HCT116 (cell line): ENCODE measurements at regions not wholly inside any gene's neighbourhood (a gene's known extent, or its start where the extent isn't known, plus 50 kb on each side); places are given as distances from the start of the nearest gene placed in this dataset.

Source experiments
- ATAC-seq: fragments of 200-7000 bp; cut with Tn5 transposase; 2 replicates; pipeline ENCODE4 v1.9.1; 2020; ENCODE audit warnings: mild to moderate bottlenecking, moderate library complexity
- BruUV-seq: library from RNA; stranded (reverse); fragments of 400-500 nt; replicated peaks from 2 replicates; lab custom pipeline; 2021; lab: Mats Ljungman, UMichigan
- CTCF ChIA-PET: fragments of 300-600 bp; sonication (Branson Sonifier 250); formaldehyde crosslinking; loops from one replicate; lab custom pipeline; 2021; ENCODE audit warnings: antibody characterized with exemption; lab: Charles Lee
- POLR2A ChIA-PET: fragments of 300-600, 350-600 bp; sonication (Branson Sonifier 250); formaldehyde crosslinking; loops from one replicate; lab custom pipeline; 2021; ENCODE audit warnings: antibody characterized with exemption; lab: Charles Lee
- RAD21 ChIA-PET, 2 experiments: fragments of 300-600 bp; sonication (Branson Sonifier 250); formaldehyde crosslinking; loops; one replicate each; lab custom pipeline; 2023; ENCODE audit warnings: low total read pairs in 2 of 2; ENCODE audit not compliant: uncharacterized antibody in 2 of 2, unreplicated experiment in 2 of 2, low non-redundant PET in 1 of 2; lab: Charles Lee
- DNase-seq: peaks from one replicate; pipeline ENCODE4 v3.0.0-alpha.2; 2010; ENCODE audit warnings: low read depth, low spot score
- H2AFZ ChIP-seq: fragments of 200-600 bp; shearing (Covaris generic), sonication (generic); 2 replicates; pipeline ENCODE4 v1.6.1; 2017; ENCODE audit warnings: low read depth, mixed run types, mixed read lengths, antibody characterized with exemption, low read length; ENCODE audit not compliant: poor library complexity, severe bottlenecking
- H3K27ac ChIP-seq: 2 replicates; pipeline ENCODE4 v1.5.1; 2012; ENCODE audit warnings: low read depth, low read length
- H3K27me3 ChIP-seq: fragments of 200-600 bp; sonication (generic); 2 replicates; pipeline ENCODE4 v1.6.1; 2016; ENCODE audit warnings: mixed run types, low read length, mixed read lengths; ENCODE audit not compliant: insufficient read depth
- H3K36me3 ChIP-seq, 2 experiments: fragments of 200-500 bp in 1 of 2; fragments of 200-600 bp in 1 of 2; sonication (Bioruptor generic) in 1 of 2; sonication (generic) in 1 of 2; 2 replicates each; pipeline versions ENCODE4 v1.5.1 to v1.6.1; 2014 to 2016; ENCODE audit warnings: low read length in 2 of 2, inconsistent platforms in 1 of 2, mixed read lengths in 1 of 2, mixed run types in 1 of 2; ENCODE audit not compliant: insufficient read depth in 2 of 2, control insufficient read depth in 1 of 2
- H3K4me1 ChIP-seq, 2 experiments: fragments of 200-600 bp in 1 of 2; sonication (generic) in 1 of 2; 2 replicates each; pipeline versions ENCODE4 v1.5.1 to v1.6.1; 2012 to 2017; ENCODE audit warnings: low read length in 2 of 2, inconsistent platforms in 1 of 2, mild to moderate bottlenecking in 1 of 2, mixed read lengths in 1 of 2, mixed run types in 1 of 2, moderate library complexity in 1 of 2; ENCODE audit not compliant: insufficient read depth in 2 of 2, control insufficient read depth in 1 of 2
- H3K4me2 ChIP-seq: fragments of 200-600 bp; sonication (generic); 2 replicates; pipeline ENCODE4 v1.6.1; 2017; ENCODE audit warnings: mixed run types, low read length, mixed read lengths
- H3K4me3 ChIP-seq, 2 experiments: fragments of 200-600 bp in 1 of 2; sonication (generic) in 1 of 2; replicated peaks in 1 of 2; 2 replicates each; pipeline ENCODE4 v1.5.1; 2011 to 2016; ENCODE audit warnings: low read length in 2 of 2, control low read depth in 1 of 2, low read depth in 1 of 2, mild to moderate bottlenecking in 1 of 2, mixed read lengths in 1 of 2, mixed run types in 1 of 2
- H3K79me2 ChIP-seq: fragments of 200-600 bp; sonication (generic); 2 replicates; pipeline ENCODE4 v1.6.1; 2017; ENCODE audit warnings: mild to moderate bottlenecking, mixed run types, low read length, moderate library complexity, mixed read lengths; ENCODE audit not compliant: insufficient read depth
- H3K9ac ChIP-seq: fragments of 200-600 bp; sonication (generic); 2 replicates; pipeline ENCODE4 v1.6.1; 2016; ENCODE audit warnings: low read length, mixed read lengths
- H3K9me2 ChIP-seq: fragments of 200-600 bp; sonication (generic), shearing (Covaris generic); 2 replicates; pipeline ENCODE4 v1.6.1; 2017; ENCODE audit warnings: mixed run types, mild to moderate bottlenecking, moderate library complexity; ENCODE audit not compliant: insufficient read depth
- H3K9me3 ChIP-seq, 2 experiments: fragments of 200-500 bp in 1 of 2; fragments of 200-600 bp in 1 of 2; sonication (Bioruptor generic) in 1 of 2; sonication (generic) in 1 of 2; 2 replicates each; pipeline ENCODE4 v1.6.1; 2014 to 2017; ENCODE audit warnings: low read length in 2 of 2, mixed read lengths in 2 of 2, inconsistent platforms in 1 of 2, low read depth in 1 of 2, mild to moderate bottlenecking in 1 of 2, mixed run types in 1 of 2, moderate library complexity in 1 of 2; ENCODE audit not compliant: control insufficient read depth in 1 of 2, insufficient read depth in 1 of 2
- H4K20me1 ChIP-seq: fragments of 200-600 bp; sonication (generic), shearing (Covaris generic); 2 replicates; pipeline ENCODE4 v1.6.1; 2017; ENCODE audit warnings: mixed run types, mild to moderate bottlenecking, moderate library complexity; ENCODE audit not compliant: insufficient read depth
- ATF3 ChIP-seq: IDR thresholded peaks from 2 replicates; pipeline ENCODE4 v1.6.1; 2012
- EZH2 ChIP-seq: fragments of 200-600 bp; sonication (generic); IDR thresholded peaks from 2 replicates; pipeline ENCODE4 v1.6.1; 2017; ENCODE audit warnings: antibody characterized with exemption, mixed run types
- EZH2phosphoT487 ChIP-seq: fragments of 200-600 bp; IDR thresholded peaks from 2 replicates; pipeline ENCODE4 v1.6.1; 2018; ENCODE audit warnings: antibody characterized with exemption, borderline replicate concordance
- FOSL1 ChIP-seq: IDR thresholded peaks from 2 replicates; pipeline ENCODE4 v1.6.1; 2012; ENCODE audit warnings: low read depth
- RAD21 ChIP-seq: IDR thresholded peaks from 2 replicates; pipeline ENCODE4 v1.6.1; 2012; ENCODE audit warnings: low read depth, mild to moderate bottlenecking
- REST ChIP-seq: IDR thresholded peaks from 2 replicates; pipeline ENCODE4 v1.6.1; 2012; ENCODE audit warnings: low read depth
- SIN3A ChIP-seq: IDR thresholded peaks from 2 replicates; pipeline ENCODE4 v1.6.1; 2012; ENCODE audit warnings: low read depth
- YY1 ChIP-seq: IDR thresholded peaks from 2 replicates; pipeline ENCODE4 v1.6.1; 2011; ENCODE audit warnings: low read length, low read depth, moderate library complexity, mild to moderate bottlenecking; ENCODE audit not compliant: insufficient replicate concordance; ENCODE audit errors: extremely low read depth
- intact Hi-C: fragments of 100-400 bp; cut with micrococcal nuclease; formaldehyde crosslinking; loops from 2 replicates; pipeline ENCODE4 v1.10.0; 2022
- TF ChIP-seq, protein P1 (sequence below), 3 experiments: fragments of 200-600 bp in 1 of 3; sonication (generic) in 1 of 3; IDR thresholded peaks in 2 of 3; conservative IDR thresholded peaks in 1 of 3; 2 replicates each; pipeline ENCODE4 v1.5.1; 2012 to 2017; ENCODE audit warnings: low read depth in 2 of 3, low read length in 2 of 3, antibody characterized with exemption in 1 of 3, borderline replicate concordance in 1 of 3, control low read depth in 1 of 3, mild to moderate bottlenecking in 1 of 3, mixed read lengths in 1 of 3, mixed run types in 1 of 3, moderate library complexity in 1 of 3; ENCODE audit not compliant: insufficient read depth in 1 of 3

GRCh38 chr2:53473236-53473635 lies 294.4 kb upstream of the CHAC2 start:
- H3K4me3 ChIP-seq: no peak overlapping the region
- DNase-seq: no peak
- H3K4me2 ChIP-seq: no peak overlapping the region
- intact Hi-C loops: no loop called here
- ATAC-seq: peak; percentile 58
- no peak overlapping the region for H3K27ac ChIP-seq
- peaks cover 25 to 37% of the 10 kb centered on the region in 2 experiments for H3K4me1 ChIP-seq
- ChIA-PET CTCF (interaction anchor here (0.8 to 1.0 kb wide), 4 partner anchors 9 to 454 kb away, joined by 3 to 6 read pairs (median 4); no protein-coding TSS in a partner anchor), RAD21 (no interaction called here), POLR2A (no interaction called here)
- no peaks in the 10 kb centered on the region for H3K79me2 ChIP-seq
- no peaks in the 10 kb centered on the region for H3K36me3 ChIP-seq
- H3K27me3 ChIP-seq: no peaks in the 10 kb centered on the region
- H3K9me2 ChIP-seq: no peaks in the 10 kb centered on the region
- no peaks in the 10 kb centered on the region for H3K9me3 ChIP-seq
- H2AFZ ChIP-seq: no peak overlapping the region
- no TSS peak for BruUV-seq
- no peaks in the 10 kb centered on the region for H4K20me1 ChIP-seq
- no peak overlapping the region for H3K9ac ChIP-seq
- TF ChIP-seq RAD21: peak; percentile 76
- TF ChIP-seq YY1: no peak
- TF ChIP-seq EZH2phosphoT487: no peak
- TF ChIP-seq, protein P1, sequence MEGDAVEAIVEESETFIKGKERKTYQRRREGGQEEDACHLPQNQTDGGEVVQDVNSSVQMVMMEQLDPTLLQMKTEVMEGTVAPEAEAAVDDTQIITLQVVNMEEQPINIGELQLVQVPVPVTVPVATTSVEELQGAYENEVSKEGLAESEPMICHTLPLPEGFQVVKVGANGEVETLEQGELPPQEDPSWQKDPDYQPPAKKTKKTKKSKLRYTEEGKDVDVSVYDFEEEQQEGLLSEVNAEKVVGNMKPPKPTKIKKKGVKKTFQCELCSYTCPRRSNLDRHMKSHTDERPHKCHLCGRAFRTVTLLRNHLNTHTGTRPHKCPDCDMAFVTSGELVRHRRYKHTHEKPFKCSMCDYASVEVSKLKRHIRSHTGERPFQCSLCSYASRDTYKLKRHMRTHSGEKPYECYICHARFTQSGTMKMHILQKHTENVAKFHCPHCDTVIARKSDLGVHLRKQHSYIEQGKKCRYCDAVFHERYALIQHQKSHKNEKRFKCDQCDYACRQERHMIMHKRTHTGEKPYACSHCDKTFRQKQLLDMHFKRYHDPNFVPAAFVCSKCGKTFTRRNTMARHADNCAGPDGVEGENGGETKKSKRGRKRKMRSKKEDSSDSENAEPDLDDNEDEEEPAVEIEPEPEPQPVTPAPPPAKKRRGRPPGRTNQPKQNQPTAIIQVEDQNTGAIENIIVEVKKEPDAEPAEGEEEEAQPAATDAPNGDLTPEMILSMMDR (IDR thresholded peaks at IDR 0.05 in 2 of 3, conservative IDR thresholded peaks at IDR 0.05 in 1 of 3; ENCODE audit: borderline replicate concordance in 1 of 3, insufficient read depth in 1 of 3, low read depth in 2 of 3, low read length in 2 of 3): peak; percentile 47 to 67 (median 60); a peak in 5 of 6 replicates

DNA sequence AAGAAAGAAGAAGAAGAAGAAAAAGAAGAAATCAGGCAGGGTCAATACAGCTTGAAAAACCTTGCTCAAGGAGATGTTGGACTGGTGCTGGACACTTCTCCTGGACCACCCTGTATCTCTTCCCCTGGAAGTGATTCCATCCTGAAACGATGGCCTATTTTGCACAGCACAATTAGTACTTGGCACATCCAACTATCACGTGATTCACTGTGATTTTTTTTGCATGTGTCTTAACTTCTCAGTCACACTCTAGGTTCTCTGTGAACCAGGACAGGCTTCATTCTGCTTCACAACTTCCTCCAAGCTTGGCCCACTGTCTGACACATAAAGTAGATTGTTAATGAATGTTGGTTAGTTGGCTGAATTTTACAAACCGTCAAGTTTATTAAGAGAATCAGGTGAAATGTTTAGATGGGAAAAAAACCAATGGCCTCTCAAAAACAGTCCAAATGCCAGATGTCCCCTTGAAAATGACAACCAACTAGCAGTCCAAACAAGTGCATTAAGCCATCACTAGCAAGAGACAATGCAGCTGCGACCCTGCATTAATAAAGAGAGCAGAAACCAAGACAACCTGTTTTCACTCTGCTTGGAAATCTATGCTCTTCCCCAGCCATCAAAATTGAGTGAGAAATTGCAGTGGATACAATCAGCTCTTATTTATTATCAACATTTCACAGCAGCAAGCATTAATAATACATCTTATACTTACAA lies 300.0 kb upstream of the CHAC2 start:
- ChIA-PET POLR2A (no interaction called here), CTCF (no interaction called here), RAD21 (no interaction called here)
- ATAC-seq (no peak), DNase-seq (no peak)
- Histone ChIP-seq H4K20me1 (no peaks in the 10 kb centered on the region), H3K9me2 (no peaks in the 10 kb centered on the region), H3K27ac (no peak overlapping the region), H3K4me1 (no peaks in the 10 kb centered on the region), H3K9ac (no peak overlapping the region), H3K4me2 (no peak overlapping the region), H3K9me3 (no peaks in the 10 kb centered on the region), H3K36me3 (no peaks in the 10 kb centered on the region), H3K79me2 (no peaks in the 10 kb centered on the region), H3K27me3 (no peaks in the 10 kb centered on the region), H3K4me3 (no peak overlapping the region), H2AFZ (no peak overlapping the region)
- no TSS peak for BruUV-seq
- intact Hi-C loops: no loop called here
- TF ChIP-seq SIN3A: no peak
- no peak for TF ChIP-seq ATF3
- TF ChIP-seq FOSL1: no peak
- TF ChIP-seq, protein P1 (IDR thresholded peaks at IDR 0.05 in 2 of 3, conservative IDR thresholded peaks at IDR 0.05 in 1 of 3; ENCODE audit: borderline replicate concordance in 1 of 3, insufficient read depth in 1 of 3, low read depth in 2 of 3, low read length in 2 of 3): no peak
- no peak for TF ChIP-seq REST
- TF ChIP-seq EZH2phosphoT487: no peak
- TF ChIP-seq EZH2: no peak
